GM21717 (cell line): ENCODE measurements at regions not wholly inside any gene's neighbourhood (a gene's known extent, or its start where the extent isn't known, plus 50 kb on each side); places are given as distances from the start of the nearest gene placed in this dataset.
"Not testable (repeated sequence)": the region's sequence is repeated elsewhere in the genome, so short reads cannot be mapped to it uniquely, and the experiment has no call there.

Experiments used
- ATAC-seq: cut with Tn5 transposase; IDR thresholded peaks from one replicate; pipeline ENCODE4 v1.9.1; 2021; ENCODE audit warnings: mild to moderate bottlenecking, moderate library complexity; ENCODE audit not compliant: unreplicated experiment

- ATAC-seq = no peak
Observed at GRCh38 chr2:184169366-184169765, 429.0 kb upstream of the ZNF804A start.

- ATAC-seq = no peak
Observed at GRCh38 chr2:184174493-184175104, 423.7 kb upstream of the ZNF804A start.

- no peak for ATAC-seq
Observed at GRCh38 chr2:184178229-184178628, 420.1 kb upstream of the ZNF804A start.

GRCh38 chr2:184186436-184186835 lies 411.9 kb upstream of the ZNF804A start:
- no peak for ATAC-seq

- no peak for ATAC-seq
Observed at GRCh38 chr2:184187421-184187971, 410.8 kb upstream of the ZNF804A start.

GRCh38 chr2:184190725-184191124 lies 407.6 kb upstream of the ZNF804A start:
- ATAC-seq = no peak

GRCh38 chr2:184192649-184193048 lies 405.7 kb upstream of the ZNF804A start:
- ATAC-seq = no peak

- no peak for ATAC-seq
Observed at GRCh38 chr2:184197413-184197812, 400.9 kb upstream of the ZNF804A start.

- ATAC-seq = not testable (repeated sequence)
Observed at GRCh38 chr2:184198791-184199190, 399.5 kb upstream of the ZNF804A start.

GRCh38 chr2:184199274-184199673 lies 399.1 kb upstream of the ZNF804A start:
- no peak for ATAC-seq

- no peak for ATAC-seq
Observed at GRCh38 chr2:184201246-184201645, 397.1 kb upstream of the ZNF804A start.

GRCh38 chr2:184203661-184204060 lies 394.7 kb upstream of the ZNF804A start:
- ATAC-seq = no peak

GRCh38 chr2:184205048-184205596 lies 393.2 kb upstream of the ZNF804A start:
- no peak for ATAC-seq

GRCh38 chr2:184206045-184206444 lies 392.3 kb upstream of the ZNF804A start:
- no peak for ATAC-seq

GRCh38 chr2:184210329-184210728 lies 388.0 kb upstream of the ZNF804A start:
- no peak for ATAC-seq

- ATAC-seq = no peak
Observed at GRCh38 chr2:184215745-184216144, 382.6 kb upstream of the ZNF804A start.

- no peak for ATAC-seq
Observed at GRCh38 chr2:184256611-184257010, 341.7 kb upstream of the ZNF804A start.

- no peak for ATAC-seq
Observed at GRCh38 chr2:184261331-184261730, 337.0 kb upstream of the ZNF804A start.

- ATAC-seq = no peak
Observed at GRCh38 chr2:184261818-184262217, 336.5 kb upstream of the ZNF804A start.

- ATAC-seq = no peak
Observed at GRCh38 chr2:184268900-184269477, 329.3 kb upstream of the ZNF804A start.

- no peak for ATAC-seq
Observed at GRCh38 chr2:184270660-184271059, 327.7 kb upstream of the ZNF804A start.

GRCh38 chr2:184272056-184272455 lies 326.3 kb upstream of the ZNF804A start:
- no peak for ATAC-seq
